ENCODE measurements at regions not wholly inside any gene's neighbourhood (a gene's known extent, or its start where the extent isn't known, plus 50 kb on each side); places are given as distances from the start of the nearest gene placed in this dataset.

DNA sequence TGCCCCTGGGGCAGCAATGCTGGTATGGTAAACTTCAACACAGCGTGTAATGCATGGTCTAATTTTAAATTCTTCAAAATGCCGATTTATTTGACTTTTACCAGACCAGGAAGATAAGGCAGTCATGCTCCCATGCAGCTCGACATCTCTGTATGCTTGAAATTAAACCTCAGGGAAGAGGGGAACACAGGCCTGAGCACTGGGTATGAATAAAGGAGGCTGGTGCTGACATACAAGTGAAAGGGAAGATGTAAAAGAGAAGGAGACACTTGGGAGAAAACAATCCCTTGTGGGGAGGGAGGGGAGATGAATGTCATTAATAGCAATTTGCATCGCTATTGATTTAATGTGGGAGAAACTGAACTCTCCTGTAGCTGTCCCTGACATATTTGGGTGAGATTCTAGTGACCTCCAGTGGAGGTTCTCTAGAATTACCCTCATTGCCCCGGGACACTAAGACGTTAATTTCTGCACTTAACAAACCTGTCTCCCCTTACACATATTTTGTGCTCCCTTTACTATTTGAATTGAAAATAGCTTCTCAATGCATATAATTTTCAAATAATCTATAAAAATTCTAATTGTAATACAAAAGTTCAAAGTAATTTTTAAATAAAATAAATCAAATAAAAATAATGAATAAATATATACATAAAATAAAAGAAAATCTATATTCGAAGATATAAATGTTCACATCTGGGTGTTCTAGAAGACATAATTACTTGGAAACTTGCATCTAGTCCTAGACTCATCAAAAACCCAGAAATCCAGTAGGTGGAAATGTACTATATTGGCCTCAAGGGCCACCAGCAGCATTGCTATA, 283.1 kb downstream of the LMX1A start:
- DNase-seq (ENCODE audit: low read depth in 3 of 3, low spot score in 1 of 3), result no peak

DNA sequence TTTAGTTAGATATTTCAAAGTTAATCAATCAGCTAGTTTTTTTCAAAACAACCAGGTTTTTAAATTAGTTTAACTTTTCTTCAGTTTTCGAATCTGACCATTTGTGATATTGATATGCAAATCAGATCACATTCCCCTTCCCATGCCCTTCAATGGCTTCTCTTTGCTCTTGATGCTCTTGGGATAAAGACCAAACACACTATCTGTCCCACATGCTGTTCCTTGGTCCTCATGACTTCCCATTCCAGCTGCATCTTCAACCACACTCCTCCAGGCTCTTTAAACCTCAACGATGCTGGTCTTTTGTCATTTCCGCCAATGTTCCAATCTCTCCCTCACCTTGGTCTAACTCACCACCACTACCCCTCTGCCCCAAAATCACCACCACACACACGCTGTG, 285.8 kb downstream of the LMX1A start:
- DNase-seq (ENCODE audit: low read depth in 3 of 3, low spot score in 1 of 3), result no peak

GRCh38 chr1:165069829-165070228, 286.7 kb downstream of the LMX1A start:
- no peak for DNase-seq (ENCODE audit: low read depth in 3 of 3, low spot score in 1 of 3)

- no peak for DNase-seq (ENCODE audit: low read depth in 3 of 3, low spot score in 1 of 3)
Measured at GRCh38 chr1:165068741-165069140, 287.8 kb downstream of the LMX1A start.

DNA sequence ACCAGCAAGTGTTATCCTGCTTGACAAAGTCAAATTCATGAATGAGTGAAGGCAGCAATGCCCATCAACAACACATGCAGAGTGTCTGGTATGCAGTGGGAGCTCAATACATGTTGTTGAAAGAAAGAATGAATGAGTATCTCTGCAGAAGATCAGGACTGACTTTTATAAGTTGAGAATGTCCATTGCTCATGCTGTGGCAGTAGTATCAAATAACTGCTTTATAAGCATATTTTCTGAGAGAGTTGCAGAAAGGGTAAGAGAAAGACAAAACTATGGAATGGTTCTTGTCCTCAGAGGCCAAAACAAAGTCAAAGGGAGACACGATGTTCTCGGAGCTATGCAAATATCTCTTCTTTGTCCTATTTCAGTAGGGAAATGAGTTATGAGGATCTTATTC, 288.7 kb downstream of the LMX1A start:
- no peak for DNase-seq (ENCODE audit: low read depth in 3 of 3, low spot score in 1 of 3)

GRCh38 chr1:165063181-165063965, 293.1 kb downstream of the LMX1A start:
- no peak for DNase-seq (ENCODE audit: low read depth in 3 of 3, low spot score in 1 of 3)

DNA sequence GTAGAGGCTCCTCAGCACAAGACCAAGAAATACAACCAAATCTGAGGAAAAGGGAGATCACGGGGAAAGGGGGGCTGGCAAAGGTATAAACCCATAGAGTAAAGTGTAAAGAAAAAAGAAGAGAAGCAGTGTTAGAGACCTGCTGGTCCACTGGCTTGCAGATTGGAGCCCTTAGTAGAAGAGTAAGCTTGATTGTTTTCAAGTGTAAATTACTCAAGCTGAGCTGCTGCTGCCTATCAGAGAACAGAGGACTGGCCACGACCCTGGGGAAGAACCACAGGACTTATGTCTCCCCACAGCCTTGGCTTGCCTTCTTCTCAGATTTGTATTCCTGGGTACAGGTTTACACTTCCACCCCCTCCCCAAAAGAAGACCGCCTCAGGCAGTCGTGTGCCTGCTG, 294.2 kb downstream of the LMX1A start:
- DNase-seq (ENCODE audit: low read depth in 3 of 3, low spot score in 1 of 3), result no peak

- no peak for DNase-seq (ENCODE audit: low read depth in 3 of 3, low spot score in 1 of 3)
Measured at GRCh38 chr1:165060285-165060793, 296.2 kb downstream of the LMX1A start.

DNA sequence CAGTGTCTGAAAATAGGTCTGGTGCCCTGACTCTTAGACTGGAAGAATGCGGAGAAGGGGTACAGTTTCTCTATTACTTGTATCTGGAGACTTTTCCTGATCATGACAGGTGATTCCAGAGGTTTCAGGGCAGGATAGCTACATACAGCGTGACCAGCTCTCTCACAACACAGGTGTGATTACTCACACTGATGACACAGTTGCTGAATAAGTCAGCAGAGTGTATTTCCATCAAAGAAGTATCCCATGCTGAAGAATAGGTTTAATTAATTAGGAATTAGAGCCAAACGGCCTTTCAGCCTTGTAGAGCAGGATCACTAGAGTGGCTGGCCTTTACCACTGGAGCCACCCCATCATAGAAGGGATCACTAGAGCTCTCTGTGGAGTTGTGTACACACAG, 298.6 kb downstream of the LMX1A start:
- no peak for DNase-seq (ENCODE audit: low read depth in 3 of 3, low spot score in 1 of 3)

- DNase-seq (ENCODE audit: low read depth in 3 of 3, low spot score in 1 of 3), result no peak
Measured at GRCh38 chr1:165056914-165057313, 299.6 kb downstream of the LMX1A start.

DNA sequence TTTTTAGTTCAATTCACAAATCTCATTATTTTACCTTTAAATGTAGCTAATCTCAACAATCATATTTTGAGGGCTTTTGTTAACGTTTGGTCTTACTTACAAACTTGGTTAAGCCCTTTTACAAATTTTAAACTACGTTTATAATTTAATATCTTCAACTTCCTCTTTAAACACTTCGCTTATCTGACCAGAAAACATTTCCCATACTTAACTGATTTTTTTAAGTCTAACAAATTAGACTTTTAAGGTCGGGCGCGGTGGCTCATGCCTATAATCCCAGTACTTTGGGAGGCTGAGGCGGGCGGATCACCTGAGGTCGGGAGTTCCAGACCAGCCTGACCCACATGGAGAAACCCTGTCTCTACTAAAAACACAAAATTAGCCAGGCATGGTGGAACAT, 300.9 kb downstream of the LMX1A start:
- no peak for DNase-seq (ENCODE audit: low read depth in 3 of 3, low spot score in 1 of 3)

DNA sequence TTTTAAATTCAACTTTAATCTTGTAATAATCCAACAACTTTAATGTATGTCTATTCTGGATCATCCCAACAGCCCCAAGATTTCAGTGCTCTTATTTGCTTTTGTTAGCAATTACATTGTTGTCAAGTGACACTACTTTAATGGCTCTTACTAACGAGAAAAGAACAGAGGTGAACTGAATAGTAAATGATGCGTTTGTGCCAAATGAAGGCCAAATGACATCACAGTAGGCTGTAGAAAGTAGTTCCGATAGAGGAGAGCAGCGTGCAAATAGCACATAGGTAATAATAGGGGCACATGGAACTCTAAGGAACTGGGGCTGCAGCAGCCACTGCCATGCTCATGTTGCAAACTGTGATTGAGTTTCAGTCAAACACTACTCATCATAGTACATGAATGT, 301.9 kb downstream of the LMX1A start:
- DNase-seq (ENCODE audit: low read depth in 3 of 3, low spot score in 1 of 3), result no peak

DNA sequence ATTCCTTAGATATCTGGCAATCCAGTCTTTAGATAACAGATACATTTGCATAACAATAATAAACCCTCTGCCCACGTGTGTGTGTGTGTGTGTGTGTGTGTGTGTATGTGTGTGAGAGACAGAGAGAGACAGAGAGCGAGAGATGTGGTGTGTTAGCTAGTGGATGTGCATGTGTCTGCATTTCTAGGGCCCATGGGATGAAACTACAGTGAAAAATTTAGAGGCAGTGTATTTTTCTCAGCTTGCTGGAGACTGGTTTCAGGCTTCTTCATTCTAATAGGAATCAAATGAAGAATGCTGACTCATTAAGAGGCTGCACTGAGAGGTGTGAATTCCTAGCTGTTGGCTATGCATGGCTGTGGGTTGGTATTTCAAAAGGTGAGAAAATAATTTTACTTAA, 303.2 kb downstream of the LMX1A start:
- no peak for DNase-seq (ENCODE audit: low read depth in 3 of 3, low spot score in 1 of 3)

DNA sequence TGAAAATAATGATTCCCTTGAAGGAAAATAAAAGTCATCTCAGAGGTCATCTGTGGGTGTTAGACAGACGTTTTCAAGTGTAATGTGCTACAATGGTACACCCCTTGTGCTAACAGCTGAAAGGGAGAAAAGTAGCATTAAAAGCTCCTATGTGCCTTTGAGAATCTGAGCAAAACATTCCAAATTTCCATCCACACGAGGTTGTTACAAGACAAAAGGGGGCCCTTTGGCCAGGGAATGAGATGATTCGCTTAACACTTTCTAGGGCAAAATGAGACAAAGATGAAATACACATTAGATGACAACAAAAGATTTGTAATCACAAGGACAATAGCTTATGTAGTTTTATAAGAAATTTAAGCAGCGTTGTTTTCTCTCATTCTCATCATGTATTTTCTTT, 303.6 kb downstream of the LMX1A start:
- DNase-seq (ENCODE audit: low read depth in 3 of 3, low spot score in 1 of 3), result no peak

DNA sequence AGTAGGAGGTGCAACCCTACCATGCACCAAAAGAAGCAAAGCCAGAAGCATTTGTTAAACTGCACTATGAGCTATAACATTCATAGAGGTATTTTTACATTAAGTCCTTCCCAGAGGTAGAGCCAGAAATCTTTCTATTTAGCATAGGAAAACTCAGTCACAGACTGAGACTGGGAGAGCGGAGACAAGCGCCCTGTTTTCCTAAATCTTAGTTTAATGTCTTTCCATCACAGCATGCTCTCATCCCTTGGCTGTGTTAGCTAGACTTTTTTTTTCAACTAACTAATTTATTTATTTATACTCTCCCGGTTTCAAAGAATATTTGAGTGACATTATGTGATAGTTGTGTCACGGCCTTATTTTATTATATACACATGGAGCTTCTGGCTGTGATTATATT, 304.1 kb downstream of the LMX1A start:
- no peak for DNase-seq (ENCODE audit: low read depth in 3 of 3, low spot score in 1 of 3)

DNA sequence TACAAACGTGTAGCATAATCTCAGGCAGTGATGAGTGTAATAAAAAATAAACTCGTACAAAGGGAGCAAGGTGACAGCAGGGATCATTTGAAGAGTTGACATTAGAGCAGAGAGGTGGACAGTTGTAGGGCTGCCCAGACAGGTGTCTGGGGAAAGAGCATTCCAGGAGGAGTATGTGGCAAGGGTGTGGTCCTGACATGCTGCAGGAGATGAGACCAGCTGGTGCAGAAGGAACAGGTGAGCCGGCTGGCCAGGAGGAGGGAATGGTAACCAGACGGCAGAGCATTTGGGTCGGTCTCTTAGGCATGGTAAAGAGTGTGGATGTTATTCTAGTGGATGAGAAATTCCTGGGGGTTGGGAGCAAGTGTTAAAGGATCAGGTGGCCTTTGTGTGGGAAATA, 306.3 kb downstream of the LMX1A start:
- DNase-seq (ENCODE audit: low read depth in 3 of 3, low spot score in 1 of 3), result no peak

GRCh38 chr1:165047994-165048393, 308.5 kb downstream of the LMX1A start:
- DNase-seq (ENCODE audit: low read depth in 3 of 3, low spot score in 1 of 3), result no peak

DNA sequence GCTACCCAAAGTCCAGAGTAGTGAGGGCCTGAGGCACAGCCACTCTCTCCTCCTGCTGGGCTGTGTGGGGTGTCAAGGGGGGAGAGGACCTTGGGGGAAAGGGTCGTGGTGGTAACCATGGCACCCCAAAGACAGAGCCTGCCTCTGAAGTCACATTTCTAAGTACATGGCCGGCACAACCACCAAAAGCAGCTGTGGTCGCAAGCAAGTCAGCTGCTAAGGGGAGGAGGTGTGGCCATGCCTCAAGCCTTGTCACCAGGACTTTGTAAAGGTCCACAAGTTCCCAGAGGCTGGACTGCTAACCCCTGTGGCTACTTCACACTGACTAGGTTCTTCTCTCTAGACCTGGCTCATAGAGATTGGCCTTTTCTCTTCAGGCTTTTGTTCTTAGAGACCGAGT, 310.6 kb downstream of the LMX1A start:
- DNase-seq (ENCODE audit: low read depth in 3 of 3, low spot score in 1 of 3), result no peak

DNA sequence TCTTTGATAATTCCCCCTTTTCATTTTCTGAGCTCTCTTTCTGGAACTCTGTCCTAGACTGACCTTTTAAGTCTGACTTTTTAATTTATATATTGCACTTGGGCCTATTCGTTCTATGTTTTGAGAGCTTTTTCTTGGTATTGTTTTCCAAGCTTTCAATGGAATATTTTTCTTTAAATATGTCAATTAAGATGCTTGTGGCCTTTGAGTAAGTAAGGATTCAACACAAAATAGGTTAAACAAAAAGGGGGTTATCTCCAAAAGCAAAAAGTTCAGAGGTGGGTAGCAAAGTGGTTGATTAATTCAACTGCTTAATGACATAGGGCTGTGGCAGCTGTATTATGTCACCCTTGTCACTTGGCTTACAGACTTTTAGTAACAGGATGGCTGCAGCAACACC, 315.9 kb downstream of the LMX1A start:
- DNase-seq (ENCODE audit: low read depth in 3 of 3, low spot score in 1 of 3), result no peak

DNA sequence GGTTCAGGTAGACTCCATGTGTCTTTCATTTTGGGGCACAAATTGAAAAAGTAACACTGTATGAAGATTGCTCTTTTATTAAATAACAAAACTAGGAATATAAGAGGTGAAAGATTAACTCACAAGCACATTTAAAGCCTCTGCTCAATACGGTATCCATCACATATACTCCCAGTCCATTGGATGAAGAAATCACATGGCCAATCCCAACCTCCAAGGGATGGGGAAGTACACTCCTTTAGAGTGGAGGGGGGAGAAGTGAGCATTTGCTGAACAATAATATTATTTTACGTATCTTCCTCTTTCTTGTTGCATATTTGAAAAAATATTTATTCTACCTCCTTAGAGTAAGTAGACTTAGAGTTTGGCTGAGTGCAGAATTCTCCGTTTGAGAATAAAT, 316.5 kb downstream of the LMX1A start:
- no peak for DNase-seq (ENCODE audit: low read depth in 3 of 3, low spot score in 1 of 3)

DNA sequence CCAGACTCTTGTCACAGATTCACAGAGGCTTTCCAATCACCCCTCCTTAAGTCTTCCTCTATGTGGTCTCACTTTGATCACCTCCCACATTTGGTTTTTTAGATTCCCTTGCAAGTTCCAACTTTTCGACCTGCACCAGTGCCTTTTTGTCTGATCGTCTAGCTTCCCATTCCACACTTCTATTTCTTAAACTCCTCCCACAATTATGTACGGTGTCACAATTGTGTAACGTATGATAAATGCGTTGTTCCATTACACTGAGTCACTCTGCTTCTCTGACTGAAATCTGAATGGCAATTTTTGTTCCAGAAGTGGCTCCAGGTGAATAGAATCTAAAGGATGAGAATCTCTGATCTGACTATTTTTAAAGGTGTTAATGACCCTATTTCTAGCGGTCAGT, 320.1 kb downstream of the LMX1A start:
- no peak for DNase-seq (ENCODE audit: low read depth in 3 of 3, low spot score in 1 of 3)

DNA sequence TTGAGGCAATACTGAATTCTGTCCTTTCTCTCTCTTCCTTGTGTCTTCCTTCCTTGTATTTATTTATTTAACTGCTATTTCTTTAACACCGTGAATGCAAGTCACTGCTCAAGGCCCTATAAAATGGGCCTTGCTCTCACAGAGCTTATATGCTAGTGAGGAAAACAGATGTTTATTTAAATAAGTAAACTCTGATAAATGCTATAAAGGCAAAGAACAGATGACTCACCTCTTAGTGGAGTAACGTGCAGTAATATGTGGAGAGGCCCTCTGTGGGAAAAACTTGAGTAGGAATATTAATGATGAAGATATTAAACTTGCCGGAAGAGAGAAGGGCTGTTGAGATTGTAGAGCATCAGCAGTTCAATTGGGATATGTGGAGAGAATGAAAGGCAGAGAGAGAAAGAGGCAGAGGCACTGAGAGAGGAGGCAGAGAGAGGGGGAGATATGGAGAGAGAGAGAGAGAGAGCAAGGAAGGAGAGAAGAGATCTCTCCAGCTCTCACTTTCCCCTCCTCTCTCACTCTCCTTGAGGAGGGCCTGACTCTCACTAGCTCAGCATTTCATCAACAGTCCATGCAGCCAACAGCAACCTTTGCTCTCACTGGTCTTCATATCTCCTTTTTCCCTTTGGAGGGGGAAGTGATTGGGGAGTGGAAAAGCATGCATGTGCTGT, 322.2 kb downstream of the LMX1A start:
- no peak for DNase-seq (ENCODE audit: low read depth in 3 of 3, low spot score in 1 of 3)
